Upper lobe of left lung (tissue), 4 donors: ENCODE measurements at regions not wholly inside any gene's neighbourhood (a gene's known extent, or its start where the extent isn't known, plus 50 kb on each side); places are given as distances from the start of the nearest gene placed in this dataset.

ENCODE experiments used
- CTCF ChIP-seq, 6 experiments: fragments of 450-650 bp in 4 of 6; fragments of 200-600 bp in 2 of 6; sonication (generic) in 2 of 6; IDR thresholded peaks; one replicate each; pipeline ENCODE4 v1.5.1; 2016 to 2019; ENCODE audit warnings: antibody characterized with exemption in 6 of 6
- POLR2A ChIP-seq, 4 donors: fragments of 450-650 bp; IDR thresholded peaks; one replicate each; pipeline ENCODE4 v1.5.1; 2016 to 2017; ENCODE audit warnings: antibody characterized with exemption in 4 of 4, mild to moderate bottlenecking in 2 of 4

- no peak for TF ChIP-seq POLR2A (IDR thresholded peaks at IDR 0.05)
- TF ChIP-seq CTCF (IDR thresholded peaks at IDR 0.05) = no peak
Observed at GRCh38 chr4:166198041-166198440, 325.0 kb downstream of the TLL1 start.
